Ramos (cell line): ENCODE measurements at regions not wholly inside any gene's neighbourhood (a gene's known extent, or its start where the extent isn't known, plus 50 kb on each side); places are given as distances from the start of the nearest gene placed in this dataset.
"Not testable (repeated sequence)": the region's sequence is repeated elsewhere in the genome, so short reads cannot be mapped to it uniquely, and the experiment has no call there.

Source experiments
- in situ Hi-C: fragments of 300-500 bp; cut with MboI; formaldehyde crosslinking; loops from one replicate; pipeline ENCODE4 v1.14.3; 2022; ENCODE audit warnings: low sequenced_read_pairs; ENCODE audit not compliant: unreplicated experiment

DNA sequence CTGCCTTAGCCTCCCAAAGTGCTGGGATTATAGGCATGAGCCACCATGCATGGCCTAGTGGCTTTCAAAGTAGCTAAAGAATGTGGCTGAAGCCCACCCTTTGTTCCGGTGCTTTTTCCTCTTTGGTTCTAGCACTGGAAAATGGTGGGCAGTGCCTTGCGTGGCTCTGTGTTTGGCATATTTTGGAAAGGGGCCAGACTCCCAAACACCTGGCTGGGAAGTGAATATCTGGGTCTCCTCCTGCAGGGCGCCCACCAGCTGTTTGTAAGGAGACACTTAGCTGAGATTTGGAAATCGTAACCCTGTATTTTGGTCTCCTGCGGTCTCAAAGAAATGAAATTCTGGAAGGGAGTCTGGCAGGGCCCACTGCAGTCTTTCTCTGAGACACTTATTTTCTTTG is 336.4 kb downstream of the IL20RB start:
- in situ Hi-C loops, result no loop called here

DNA sequence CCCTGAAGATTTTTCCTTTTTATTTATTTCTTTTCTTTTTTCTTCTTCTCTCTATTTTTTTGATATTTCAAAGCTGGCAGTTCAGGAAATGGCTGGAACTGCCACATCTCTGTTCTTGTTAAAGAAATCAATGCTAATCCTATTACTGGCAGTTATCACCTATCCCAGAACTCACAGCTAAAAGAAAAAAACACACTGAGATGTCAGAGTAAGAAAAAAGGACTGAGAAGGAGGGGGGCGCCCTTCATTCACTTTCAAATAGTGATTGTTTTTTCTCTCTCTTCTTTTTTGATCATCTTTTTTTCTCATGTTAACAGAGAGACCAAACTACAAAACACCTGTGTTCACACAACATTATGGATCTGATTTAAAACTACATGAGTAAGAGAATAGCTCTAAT is 337.1 kb downstream of the IL20RB start:
- in situ Hi-C loops, result no loop called here

DNA sequence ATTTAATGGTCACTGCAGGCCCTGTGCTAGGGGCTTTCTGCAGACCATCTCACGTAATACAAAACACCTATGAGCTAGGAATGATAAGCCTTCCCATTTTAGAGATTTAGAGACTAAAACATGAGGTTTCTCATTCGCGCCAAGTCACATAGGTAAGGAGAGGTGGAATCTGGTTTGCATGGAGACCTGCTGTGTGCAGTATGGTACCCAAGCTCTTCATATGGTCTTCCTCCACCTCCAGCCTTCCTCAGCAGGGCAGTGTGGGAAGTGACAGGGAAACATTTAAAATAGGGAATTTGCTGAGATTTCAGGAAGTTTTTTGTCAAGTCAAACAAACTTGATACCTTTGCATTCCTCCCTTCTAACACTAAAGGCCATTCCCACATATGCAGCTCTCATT is 337.6 kb downstream of the IL20RB start:
- in situ Hi-C loops, result no loop called here

DNA sequence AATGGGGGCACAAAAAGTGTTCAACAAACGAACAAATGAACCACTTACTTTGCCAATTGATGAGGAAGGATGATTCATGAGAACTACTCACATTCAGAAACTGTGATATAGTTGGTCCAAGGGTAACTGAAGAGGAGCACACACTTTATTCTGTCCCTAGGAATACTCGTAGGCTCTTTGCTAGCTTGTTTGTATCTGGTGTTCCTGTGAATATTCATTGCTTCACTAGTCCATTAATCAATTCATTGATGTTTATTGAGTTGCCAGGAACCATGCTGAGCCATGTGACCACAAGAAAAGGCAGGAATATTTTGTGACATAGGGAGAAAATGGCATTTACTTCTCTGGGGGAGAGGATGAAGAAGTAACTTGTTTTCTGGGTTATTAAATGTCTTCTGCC is 338.3 kb downstream of the IL20RB start:
- in situ Hi-C loops, result no loop called here

DNA sequence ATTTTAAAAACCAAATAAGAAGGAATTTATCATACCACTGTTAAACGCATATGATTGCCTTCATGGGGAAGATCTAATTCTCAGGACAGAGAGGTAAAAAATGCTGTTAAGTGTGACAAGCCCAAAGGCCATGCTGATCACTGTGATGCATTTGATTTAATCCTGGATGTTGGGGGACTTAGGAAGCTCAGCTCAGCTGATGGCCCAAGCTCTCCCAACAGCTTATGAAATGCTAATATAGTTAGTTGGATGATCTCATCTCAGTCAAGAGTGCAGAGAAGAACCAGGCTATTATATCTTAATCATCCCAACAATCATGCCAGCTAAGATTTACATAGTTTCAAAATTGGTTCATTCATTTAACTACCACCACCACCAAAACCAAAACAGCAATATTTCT is 340.0 kb downstream of the IL20RB start:
- in situ Hi-C loops, result no loop called here

DNA sequence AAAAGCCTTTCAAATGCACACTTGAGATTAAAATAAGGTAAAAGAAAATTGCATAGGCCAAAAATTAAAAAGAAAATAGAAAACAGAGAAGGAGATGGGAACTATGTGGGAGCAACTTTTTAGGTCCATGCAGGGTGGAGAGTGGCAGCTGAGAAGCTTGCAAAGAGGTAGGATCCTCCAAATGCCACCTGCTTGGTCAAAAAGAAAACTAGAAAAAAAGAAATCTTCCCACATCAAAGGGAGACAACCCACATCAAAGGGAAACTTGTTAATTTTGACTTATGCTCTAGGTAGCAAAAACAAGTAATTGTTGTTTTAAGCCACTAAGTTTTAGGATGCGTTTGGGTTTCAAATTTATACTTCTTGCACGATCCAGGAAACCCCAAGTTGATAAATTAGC is 342.9 kb downstream of the IL20RB start:
- in situ Hi-C loops, result no loop called here

DNA sequence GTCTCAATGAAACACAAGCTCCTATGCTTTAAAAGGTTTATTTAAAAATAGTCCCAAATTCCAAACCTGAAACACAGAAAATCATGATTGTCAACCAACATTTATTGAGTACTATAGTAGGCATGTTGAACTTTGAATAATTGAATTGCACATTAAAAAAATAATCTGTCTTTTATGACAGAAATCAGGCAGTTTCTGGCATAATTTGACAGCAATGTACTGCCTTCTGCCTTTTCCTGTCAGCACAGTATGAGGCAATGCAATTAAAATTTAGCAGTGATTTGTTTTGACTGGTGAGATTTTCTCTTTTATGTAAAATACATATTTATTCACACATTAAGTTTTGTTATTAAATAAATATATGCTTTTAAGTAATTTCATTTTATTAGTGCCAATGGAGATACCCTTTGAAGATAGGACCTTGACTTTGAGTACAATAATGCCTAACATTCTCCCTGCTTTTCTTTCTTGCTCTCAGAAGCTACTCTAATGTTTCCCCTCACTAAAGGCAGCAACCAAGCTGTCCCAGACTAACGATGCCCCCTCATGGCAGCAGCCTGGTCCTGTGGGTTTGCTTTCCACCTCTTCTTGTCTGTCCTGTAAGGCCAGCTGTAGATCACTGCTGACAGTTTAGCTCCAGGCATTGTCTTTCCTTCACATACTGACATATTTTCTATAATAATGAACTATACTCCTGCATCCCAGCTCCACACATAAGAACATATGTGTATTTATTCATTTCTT is 346.7 kb downstream of the IL20RB start:
- in situ Hi-C loops, result no loop called here

DNA sequence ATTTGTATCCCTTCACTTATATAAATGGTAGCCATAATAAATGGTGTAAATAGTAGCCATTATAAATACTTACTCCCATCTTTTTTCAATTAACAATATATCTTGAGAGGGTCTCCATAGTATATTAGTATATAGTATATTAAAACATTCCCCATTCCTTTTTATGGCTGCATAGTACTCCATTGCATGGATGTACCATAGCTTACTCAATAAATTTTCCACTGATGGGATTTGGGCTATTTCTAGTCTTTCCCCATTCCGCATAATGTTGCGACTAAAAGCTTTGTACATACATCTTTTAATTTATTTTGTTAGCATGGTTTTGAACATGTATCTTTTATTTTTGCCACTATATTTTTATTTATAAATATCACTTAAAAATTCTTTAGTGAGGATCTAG is 366.3 kb downstream of the IL20RB start:
- in situ Hi-C loops, result no loop called here

DNA sequence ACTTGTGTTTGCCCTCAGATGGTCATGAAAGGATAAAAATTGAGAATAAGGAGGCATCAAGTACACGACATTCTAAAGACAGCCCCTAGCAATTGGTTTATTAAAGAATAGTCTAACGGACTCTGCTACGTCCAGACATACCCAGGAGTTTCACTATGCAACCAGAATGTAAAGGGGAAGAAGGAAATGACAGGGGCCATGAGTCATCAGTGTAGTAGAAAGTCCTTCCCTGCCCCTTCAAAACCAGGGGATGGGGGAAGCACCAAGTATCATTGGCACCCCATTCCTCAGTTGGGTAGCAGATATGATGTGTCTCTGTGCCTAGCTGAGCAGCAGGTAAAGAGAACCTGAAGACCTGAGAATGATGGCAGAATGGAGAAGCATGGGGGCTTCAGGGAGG is 367.4 kb downstream of the IL20RB start:
- in situ Hi-C loops, result no loop called here

DNA sequence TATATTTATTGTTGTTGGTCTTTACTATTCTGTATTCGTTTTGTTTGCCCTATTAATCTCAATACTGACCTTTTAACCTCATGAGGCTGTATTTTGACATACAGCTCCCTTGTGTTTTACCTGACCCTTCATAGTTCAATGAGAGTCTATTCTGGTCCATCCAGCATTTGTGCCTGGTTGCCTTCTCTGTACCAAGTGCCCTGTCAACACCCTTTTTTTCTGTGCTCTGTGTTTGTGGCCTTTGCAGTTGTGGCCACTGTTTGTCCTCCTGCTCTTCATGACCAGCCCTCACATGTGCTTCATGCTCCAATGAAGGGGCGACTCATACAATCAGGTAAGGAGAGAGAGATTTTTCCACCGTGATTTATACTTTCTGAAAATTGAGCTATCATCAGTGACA is 368.2 kb downstream of the IL20RB start:
- in situ Hi-C loops, result no loop called here

DNA sequence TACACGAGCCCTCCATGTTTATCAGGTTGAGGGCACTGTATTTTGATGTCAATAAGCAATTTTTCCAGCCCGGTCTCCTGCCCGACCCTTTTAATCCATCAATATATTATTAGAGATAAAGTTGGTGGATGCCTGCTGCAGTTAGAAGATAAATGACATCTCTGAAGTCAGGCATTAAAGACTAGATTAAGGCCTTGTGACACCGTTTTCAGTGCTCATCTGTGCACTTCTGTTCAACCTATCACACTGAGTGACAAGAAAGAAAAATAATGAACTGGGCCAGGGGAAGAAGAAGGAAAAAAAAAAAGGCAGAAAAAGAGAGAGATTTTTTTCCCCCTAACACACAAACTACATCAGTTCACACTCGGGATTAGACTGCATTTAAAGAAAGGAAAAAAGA is 371.8 kb downstream of the IL20RB start:
- in situ Hi-C loops, result no loop called here

DNA sequence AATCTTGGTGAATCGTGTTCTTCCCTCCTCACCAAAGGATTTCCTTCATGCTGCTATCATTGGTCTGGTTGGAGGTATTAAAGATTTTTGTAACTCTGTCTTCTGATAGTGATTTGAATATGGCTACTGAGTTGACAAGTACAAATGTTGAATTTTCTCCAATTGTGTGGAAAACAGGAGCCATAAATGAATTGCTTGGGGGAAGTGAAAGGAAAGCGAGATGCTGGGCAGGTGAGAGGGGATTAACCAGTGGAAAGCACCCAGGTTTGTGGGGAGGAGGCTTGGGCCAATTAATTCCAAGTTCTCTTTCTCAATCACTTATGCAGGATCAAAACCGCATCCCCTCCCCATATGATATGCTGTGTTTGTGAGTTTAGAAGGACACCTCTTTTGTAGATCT is 372.5 kb downstream of the IL20RB start:
- in situ Hi-C loops, result no loop called here

DNA sequence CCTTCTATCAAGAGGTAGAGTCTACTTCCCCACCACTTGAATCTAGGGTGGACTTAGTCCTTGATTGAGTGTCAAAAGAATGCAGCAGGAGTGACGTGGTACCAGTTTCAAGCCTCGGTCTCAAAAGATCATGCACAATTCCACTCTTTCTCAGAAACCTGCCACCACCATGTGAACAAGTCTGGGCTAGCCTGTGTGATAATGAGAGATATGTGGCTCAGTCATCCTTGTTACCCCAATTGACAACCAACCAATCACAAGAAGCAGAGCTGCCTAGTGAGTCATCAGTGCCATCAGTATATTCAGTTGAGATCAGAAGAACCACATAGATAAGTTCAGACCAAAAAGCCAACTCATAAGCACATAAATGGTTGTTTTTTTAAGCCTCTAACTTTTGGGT is 374.5 kb downstream of the IL20RB start:
- in situ Hi-C loops, result no loop called here

DNA sequence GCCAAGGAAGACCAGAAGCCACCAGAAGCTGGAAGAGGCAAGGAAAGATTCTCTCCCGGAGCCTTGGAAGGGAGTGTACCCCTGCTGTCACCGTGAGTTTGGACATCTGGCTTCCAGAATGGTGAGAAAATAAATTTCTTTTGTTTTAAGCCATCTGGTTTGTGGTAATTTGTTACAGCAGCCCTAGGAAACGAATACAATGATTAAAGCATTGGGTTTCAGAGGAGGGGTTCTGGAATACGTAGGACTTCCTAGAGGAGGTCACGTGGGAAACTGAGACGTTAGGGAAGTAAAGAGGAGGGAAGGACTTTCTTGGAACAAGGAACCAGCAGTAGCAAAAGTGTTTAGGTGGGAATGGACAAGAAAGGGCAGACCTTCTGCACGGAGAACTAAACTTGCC is 377.7 kb downstream of the IL20RB start:
- in situ Hi-C loops, result no loop called here

DNA sequence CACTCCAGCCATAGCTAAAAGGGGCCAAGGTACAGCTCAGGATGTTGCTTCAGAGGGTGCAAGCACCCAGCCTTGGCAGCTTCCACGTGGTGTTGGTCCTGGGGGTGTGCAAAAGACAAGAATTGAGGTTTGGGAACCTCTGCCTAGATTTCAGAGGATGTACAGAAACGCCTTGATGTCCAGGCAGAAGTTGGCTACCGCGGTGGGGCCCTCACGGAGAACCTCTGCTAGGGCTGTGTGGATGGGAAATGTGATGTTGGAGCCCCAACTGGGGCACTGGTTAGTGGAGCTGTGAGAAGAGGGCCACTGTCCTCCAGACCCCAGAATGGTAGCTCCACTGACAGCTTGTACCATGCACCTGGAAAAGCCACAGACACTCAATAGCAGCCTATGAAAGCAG is 380.6 kb downstream of the IL20RB start:
- in situ Hi-C loops, result not testable (repeated sequence)

DNA sequence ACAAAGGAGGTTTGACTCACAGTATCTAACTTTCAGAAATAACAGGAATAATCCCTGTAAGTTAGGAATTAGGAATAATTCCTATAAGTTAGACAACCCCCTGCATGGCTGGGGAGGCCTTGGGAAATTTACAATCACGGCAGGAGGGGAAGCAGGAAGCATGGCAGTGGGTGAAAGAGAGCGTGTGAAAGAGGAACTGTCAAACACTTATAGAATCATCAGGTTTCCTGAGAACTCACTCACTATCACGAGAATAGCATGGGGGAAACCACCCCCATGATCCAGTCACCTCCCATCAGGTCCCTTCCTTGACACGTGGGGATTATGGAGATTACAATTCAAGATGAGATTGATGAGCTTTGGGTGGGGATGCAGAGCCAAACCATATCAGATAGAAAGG is 385.5 kb downstream of the IL20RB start:
- in situ Hi-C loops, result no loop called here

DNA sequence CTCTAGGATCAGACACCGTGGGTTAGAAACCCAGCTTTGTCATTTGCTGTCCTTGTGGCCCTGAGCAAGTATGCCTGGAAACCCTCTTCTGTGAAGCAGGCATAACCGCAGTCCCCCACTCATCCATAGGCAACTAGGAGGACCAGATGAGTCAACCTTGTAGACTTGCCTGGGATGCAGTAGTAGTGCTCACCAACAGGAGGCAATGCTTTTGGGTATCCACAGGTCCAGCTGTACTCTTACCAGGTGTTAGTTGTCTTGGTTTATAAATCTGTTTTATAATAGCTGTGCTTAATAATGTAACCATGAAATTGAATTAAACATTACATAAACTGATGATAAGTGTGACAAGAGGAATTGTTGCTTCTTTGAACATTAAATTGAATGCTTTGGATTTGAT is 389.3 kb downstream of the IL20RB start:
- in situ Hi-C loops, result no loop called here

DNA sequence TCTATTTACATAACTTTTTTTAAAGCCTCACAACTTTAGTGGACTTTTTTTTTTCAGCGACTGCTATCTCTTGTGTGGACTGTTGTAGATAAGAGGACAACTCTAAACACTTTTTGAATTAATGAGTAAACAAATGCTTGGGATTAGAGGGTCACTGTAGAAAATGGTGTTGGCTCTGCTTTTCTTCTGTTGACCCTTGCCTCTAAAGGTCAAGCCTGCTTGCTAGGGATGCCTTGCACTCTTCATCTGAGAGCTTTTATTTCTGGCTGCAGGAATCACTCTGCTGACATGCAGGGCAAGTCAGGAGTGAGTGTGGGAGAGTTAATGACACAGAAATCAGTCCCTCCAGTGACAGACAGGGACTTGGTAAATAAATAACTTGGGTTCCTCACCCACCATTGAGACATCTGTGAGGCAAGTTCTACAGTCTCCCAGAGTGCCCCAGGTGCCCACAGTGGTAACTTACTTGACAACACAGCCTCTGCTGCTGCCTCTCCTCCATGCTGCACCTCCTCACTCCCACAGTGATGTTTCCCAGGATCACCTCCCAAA is 390.1 kb downstream of the IL20RB start:
- in situ Hi-C loops, result no loop called here

DNA sequence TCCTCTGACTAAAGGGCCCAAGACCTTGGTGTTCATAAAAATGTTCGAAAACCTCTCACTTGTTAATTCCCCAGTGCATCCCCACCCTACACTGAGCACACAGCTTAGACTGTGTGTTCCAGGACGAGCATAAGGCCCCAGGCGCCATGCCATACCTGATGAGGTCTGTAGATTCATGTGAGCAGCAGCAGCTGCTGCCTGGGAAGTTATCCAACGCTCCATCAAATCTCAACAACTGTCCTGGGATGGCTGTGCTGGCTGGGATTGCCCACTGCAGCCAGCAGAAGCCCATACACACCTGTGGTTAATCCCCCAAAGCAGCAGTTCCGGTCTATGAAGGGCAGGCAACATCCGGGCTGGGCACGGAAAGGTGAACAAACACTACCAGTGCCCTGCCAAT is 391.2 kb downstream of the IL20RB start:
- in situ Hi-C loops, result no loop called here

DNA sequence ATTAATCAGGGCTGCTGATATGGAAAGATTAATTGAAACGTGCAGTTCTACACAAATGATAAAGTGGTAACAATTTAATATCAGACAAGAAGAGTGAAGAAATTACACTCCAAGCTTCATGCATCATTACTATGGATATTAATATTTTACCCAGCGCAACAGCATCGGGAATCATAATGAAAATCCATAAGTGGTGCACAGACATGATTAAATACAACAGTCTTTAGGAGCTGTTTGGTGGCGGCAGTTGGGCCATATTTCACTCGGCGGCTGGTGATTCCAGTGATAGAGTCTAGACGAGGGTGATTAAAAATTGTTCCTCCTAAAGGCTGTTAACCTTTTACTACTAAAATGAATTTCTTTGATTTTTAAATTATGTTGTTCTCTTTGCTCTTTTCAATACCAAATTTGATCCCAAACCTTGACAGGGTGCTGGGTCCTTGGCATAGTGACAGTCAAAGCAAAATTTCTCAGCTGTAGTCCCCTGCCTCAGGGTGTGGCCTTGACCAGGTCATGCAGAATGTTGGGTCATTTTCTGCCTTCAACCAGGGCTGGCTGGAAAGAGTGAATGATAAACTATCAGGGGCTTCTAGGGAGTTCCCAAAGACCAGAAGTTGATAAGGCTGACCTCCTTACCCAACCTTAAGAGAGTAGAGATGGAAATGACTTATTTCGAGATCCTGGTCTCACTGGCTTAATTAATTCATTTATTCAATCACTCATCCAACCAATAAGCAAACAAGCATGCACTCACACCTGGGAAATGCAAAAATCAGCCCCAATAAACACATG is 392.0 kb downstream of the IL20RB start:
- in situ Hi-C loops, result no loop called here

DNA sequence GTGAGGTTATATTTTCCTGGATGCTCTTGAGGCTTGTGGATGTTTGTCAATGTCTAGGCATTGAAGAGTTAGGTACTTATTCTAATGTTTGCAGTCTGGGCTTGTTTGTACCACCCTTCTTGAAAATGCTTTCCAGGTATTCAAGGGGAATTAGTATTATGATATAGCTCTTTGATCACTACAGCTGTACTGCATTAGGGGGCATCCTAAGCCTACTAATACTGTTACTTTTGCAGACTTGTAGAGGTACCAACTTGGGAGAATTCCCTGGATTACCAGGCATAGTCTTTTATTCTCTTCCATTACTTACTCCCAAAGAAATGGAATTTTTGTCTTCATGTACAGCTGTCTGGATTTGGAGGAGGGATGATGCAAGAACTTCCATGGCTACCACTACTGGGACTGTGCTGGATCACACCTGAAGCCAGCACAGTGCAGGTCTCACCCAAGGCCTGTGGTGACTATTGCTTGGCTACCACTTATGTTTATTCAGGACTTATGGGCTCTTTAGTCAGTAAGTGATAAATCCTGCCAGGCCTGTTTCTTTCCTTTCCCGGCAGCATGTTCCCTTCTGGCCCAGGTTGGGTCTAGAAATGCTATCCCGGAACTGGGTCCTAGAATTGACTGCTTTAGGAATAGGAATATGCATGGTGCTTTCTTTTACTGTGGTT is 402.9 kb downstream of the IL20RB start:
- in situ Hi-C loops, result no loop called here
